NB4 (cell line): ENCODE measurements at regions not wholly inside any gene's neighbourhood (a gene's known extent, or its start where the extent isn't known, plus 50 kb on each side); places are given as distances from the start of the nearest gene placed in this dataset.

Experiments
- DNase-seq: peaks from one replicate; pipeline ENCODE4 v3.0.0; 2010; ENCODE audit warnings: low read depth
- H3K4me3 ChIP-seq: one replicate; pipeline ENCODE4 v1.5.1; 2011; ENCODE audit warnings: mild to moderate bottlenecking, low read depth, low read length, moderate library complexity
- MYC ChIP-seq: IDR thresholded peaks from 2 replicates; pipeline ENCODE4 v1.6.1; 2011; ENCODE audit warnings: low read depth, low read length
- POLR2A ChIP-seq: IDR thresholded peaks from 2 replicates; pipeline ENCODE4 v1.6.1; 2011; ENCODE audit warnings: mild to moderate bottlenecking; ENCODE audit not compliant: insufficient read length; ENCODE audit errors: extremely low read depth
- TF ChIP-seq, protein P1 (sequence below): IDR thresholded peaks from 2 replicates; pipeline ENCODE4 v1.6.1; 2011; ENCODE audit warnings: low read depth, low read length
- TF ChIP-seq, protein P2 (sequence below): IDR thresholded peaks from one replicate; pipeline ENCODE4 v1.5.1; 2012; ENCODE audit warnings: low read depth, low read length

DNA sequence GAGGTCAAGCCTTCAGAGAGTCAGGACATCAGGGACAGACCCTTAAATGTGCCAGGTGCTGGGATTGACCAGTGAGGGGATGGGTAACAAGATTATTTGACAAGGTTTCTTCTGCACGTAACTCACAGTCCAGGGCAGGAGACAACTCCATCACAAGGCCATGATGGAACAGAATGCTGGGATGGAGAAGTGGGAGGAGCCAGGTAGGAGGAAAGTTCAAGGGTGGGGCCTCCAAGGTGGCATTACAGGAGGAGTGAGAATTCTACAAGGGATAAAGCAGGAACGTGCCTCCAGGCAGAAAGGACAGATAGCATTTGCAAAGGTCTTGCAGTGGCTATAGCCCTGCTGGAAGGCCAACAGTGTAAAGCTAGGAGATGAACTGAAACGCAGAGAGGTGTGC, 102.2 kb downstream of the FGF18 start:
- no peak overlapping the region for H3K4me3 ChIP-seq
- TF ChIP-seq, protein P1, sequence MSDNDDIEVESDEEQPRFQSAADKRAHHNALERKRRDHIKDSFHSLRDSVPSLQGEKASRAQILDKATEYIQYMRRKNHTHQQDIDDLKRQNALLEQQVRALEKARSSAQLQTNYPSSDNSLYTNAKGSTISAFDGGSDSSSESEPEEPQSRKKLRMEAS, result no peak
- TF ChIP-seq, protein P2, sequence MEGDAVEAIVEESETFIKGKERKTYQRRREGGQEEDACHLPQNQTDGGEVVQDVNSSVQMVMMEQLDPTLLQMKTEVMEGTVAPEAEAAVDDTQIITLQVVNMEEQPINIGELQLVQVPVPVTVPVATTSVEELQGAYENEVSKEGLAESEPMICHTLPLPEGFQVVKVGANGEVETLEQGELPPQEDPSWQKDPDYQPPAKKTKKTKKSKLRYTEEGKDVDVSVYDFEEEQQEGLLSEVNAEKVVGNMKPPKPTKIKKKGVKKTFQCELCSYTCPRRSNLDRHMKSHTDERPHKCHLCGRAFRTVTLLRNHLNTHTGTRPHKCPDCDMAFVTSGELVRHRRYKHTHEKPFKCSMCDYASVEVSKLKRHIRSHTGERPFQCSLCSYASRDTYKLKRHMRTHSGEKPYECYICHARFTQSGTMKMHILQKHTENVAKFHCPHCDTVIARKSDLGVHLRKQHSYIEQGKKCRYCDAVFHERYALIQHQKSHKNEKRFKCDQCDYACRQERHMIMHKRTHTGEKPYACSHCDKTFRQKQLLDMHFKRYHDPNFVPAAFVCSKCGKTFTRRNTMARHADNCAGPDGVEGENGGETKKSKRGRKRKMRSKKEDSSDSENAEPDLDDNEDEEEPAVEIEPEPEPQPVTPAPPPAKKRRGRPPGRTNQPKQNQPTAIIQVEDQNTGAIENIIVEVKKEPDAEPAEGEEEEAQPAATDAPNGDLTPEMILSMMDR, result no peak
- TF ChIP-seq MYC (no peak), POLR2A (no peak)
- no peak for DNase-seq

DNA sequence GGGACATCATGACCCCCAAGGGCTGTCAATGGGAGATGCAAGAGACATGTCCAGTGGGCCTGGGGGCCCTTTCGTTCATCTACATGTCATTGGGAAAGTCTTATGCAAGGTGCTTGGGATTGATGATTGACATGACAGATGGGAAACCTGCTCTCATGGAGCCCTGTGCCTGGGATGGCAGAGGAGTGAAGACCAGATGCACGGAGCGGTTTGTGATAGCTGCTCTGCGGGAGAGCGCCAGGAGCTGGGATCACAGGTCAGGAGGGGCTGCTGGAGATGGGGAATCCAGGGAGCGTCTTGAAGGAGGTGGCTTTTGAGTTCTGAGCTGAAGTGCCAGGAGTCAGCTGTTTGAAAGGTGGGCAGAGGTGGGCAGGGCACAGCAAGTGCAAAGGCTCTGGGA, 104.3 kb downstream of the FGF18 start:
- H3K4me3 ChIP-seq, result no peak overlapping the region
- TF ChIP-seq MYC, result no peak
- TF ChIP-seq POLR2A, result no peak
- TF ChIP-seq, protein P2, result no peak
- TF ChIP-seq, protein P1, result no peak
- DNase-seq, result no peak

DNA sequence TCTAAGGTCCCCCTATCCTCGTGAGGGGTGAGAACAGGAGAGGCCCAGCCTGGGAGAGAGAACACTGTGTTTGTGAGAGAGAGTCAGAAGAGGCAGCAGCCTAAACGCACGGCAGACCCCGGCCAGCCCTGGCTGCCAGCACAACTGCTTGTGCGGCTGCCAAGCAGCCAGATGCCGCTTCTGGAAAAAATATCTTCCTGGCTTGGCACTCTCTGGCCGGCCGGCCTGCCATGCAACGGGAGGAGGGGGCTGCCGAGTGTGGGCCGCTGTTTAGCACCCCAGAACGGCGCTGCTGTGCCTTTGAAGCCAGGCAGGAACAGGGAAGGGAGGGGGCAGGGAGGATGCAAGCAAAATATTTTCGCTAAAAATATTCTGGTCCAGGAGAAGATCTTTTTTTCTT, 105.0 kb downstream of the FGF18 start:
- no peak overlapping the region for H3K4me3 ChIP-seq
- TF ChIP-seq, protein P2, result no peak
- TF ChIP-seq, protein P1, result no peak
- TF ChIP-seq POLR2A, result no peak
- no peak for TF ChIP-seq MYC
- DNase-seq, result no peak

DNA sequence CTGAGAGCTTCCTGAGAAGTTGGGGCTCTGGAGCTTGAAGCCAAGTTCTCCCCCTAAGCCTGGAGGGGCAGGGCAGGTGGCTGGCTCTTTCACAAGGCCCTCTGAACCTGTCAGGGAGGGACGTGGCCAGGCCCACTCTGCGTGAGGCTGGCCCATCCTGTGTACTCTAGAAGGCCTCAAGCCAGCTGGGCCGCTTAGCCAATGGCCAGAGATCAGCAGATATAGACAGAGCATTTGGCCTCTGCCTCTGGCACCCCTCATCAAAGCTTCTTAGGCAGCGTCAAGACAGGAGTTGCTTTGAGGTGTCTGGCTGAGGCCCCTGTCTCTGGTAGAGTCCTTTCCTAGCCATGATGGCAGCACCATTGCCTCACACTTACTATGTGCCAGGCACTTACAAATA, 105.6 kb downstream of the FGF18 start:
- H3K4me3 ChIP-seq, result no peak overlapping the region
- DNase-seq, result no peak
- TF ChIP-seq MYC (no peak), POLR2A (no peak)
- TF ChIP-seq, protein P1, result no peak

DNA sequence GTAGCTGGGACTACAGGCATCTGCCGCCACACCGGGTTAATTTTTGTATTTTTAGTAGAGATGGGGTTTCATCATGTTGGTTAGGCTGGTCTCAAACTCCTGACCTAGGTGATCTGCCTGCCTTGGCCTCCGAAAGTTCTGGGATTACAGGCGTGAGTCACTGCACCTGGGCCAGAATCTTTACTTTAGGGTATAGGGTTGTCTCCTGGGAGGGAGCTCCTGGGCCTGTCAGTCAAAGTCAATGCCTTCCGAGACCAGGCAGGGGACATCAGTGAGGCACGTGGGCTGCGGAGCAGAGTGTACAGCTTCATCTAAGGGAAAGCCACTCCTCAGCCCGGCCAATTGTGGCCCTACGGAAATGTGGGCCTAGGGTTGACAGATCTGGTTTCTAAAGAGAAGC, 108.6 kb downstream of the FGF18 start:
- no peak overlapping the region for H3K4me3 ChIP-seq
- DNase-seq, result no peak
- no peak for TF ChIP-seq POLR2A

DNA sequence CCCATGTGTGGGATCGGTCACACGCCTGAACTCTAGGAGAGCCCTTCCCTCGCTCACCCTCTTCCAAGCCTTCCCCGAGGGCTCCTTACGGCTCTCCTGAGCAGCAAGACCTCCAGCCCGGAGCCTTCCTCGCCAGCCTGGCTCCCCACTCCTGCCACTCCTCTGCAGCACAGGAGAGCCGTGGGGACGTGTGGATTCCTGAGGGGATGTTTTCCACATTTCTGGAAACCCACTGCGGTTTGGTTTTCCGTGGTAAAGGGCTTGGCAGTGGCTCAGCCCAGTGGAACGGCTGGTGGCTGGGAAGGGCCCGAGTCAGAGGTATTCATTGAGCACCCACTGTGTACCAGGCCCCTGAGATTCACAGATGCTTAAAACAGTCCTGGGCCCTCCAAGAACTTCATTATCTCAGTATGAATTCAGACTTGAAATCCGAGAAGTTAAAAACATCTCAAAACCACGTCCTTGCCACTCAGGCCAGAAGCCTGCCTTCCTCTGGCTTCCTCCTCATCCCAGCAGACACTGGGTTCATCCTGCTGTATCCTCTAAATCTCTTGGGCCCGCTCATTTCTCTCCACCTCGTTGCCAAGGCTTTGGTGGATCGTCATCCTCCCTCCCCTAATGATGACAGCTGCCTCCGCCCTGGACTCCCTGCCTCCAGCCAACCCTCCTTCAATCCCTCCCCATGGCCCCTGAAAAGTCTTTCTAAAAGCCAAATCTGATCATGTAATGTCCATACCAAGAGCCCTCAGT, 109.6 kb downstream of the FGF18 start:
- DNase-seq, result no peak
- TF ChIP-seq MYC (no peak), POLR2A (no peak)
- TF ChIP-seq, protein P2, result no peak
- TF ChIP-seq, protein P1, result no peak
- H3K4me3 ChIP-seq, result no peak overlapping the region

DNA sequence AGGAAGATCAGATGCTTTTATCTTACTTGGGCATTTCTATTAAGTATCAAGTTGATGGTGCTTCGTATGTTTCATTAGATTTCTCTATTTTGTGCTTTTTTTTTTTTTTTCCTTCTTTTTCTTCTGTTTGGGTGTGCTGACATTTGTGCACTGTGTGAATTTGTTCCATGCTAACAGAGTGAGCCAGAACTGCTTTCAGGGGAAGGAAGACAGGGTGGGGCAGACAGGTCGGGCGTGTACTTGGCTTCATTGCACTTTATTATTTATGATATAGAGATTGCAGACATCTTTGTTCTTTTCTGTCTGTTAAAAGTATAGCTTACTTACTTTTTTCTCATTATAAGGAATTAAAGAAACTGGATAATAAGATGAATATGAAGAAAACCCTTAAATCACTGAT, 112.2 kb downstream of the FGF18 start:
- TF ChIP-seq MYC (no peak), POLR2A (no peak)
- TF ChIP-seq, protein P1, result no peak
- TF ChIP-seq, protein P2, result no peak
- no peak overlapping the region for H3K4me3 ChIP-seq
- no peak for DNase-seq
